ENCODE measurements at regions not wholly inside any gene's neighbourhood (a gene's known extent, or its start where the extent isn't known, plus 50 kb on each side); places are given as distances from the start of the nearest gene placed in this dataset.

GRCh38 chr5:147017621-147018020, 139.1 kb upstream of the PPP2R2B start:
- Histone ChIP-seq H3K36me3 (no peaks in the 10 kb centered on the region), H3K27me3 (no peaks in the 10 kb centered on the region), H3K4me1 (peaks cover 0 to 29% (median 22%) of the 10 kb centered on the region in 4 donors), H3K27ac (no peak overlapping the region), H3K9me3 (no peaks in the 10 kb centered on the region), H3K4me3 (no peak overlapping the region)
- intact Hi-C loops (cut with DNase I), result no loop called here
- no peak for TF ChIP-seq CTCF (IDR thresholded peaks at IDR 0.05)
- TF ChIP-seq POLR2A (IDR thresholded peaks at IDR 0.05), result no peak
- no peak for TF ChIP-seq POLR2AphosphoS5 (IDR thresholded peaks at IDR 0.05)
- TF ChIP-seq EP300 (IDR thresholded peaks at IDR 0.05), result no peak
- no peak for DNase-seq

- TF ChIP-seq POLR2A (IDR thresholded peaks at IDR 0.05) (no peak), EP300 (IDR thresholded peaks at IDR 0.05) (no peak), POLR2AphosphoS5 (IDR thresholded peaks at IDR 0.05) (no peak), CTCF (IDR thresholded peaks at IDR 0.05) (no peak)
- H3K4me1 ChIP-seq, result peaks cover 0 to 29% (median 22%) of the 10 kb centered on the region in 4 donors
- H3K4me3 ChIP-seq, result no peak overlapping the region
- no peaks in the 10 kb centered on the region for H3K36me3 ChIP-seq
- H3K27ac ChIP-seq, result no peak overlapping the region
- H3K27me3 ChIP-seq, result no peaks in the 10 kb centered on the region
- no peak for DNase-seq
- 38 to 64% methylated on average over 1 of the region's 1 CpG for WGBS, 2 donors
- intact Hi-C loops (cut with DNase I), result no loop called here
- no peaks in the 10 kb centered on the region for H3K9me3 ChIP-seq
These were observed 140.3 kb upstream of the PPP2R2B start for GRCh38 chr5:147018812-147019211.

- H3K9me3 ChIP-seq, result no peaks in the 10 kb centered on the region
- DNase-seq, result no peak
- no peak overlapping the region for H3K27ac ChIP-seq
- H3K27me3 ChIP-seq, result no peaks in the 10 kb centered on the region
- no peaks in the 10 kb centered on the region for H3K36me3 ChIP-seq
- 72 to 81% methylated on average over 4 of the region's 4 CpGs for WGBS, 2 donors
- intact Hi-C loops (cut with DNase I), result no loop called here
- H3K4me1 ChIP-seq, result no peaks in the 10 kb centered on the region
- no peak for TF ChIP-seq CTCF (IDR thresholded peaks at IDR 0.05)
- no peak for TF ChIP-seq EP300 (IDR thresholded peaks at IDR 0.05)
- no peak for TF ChIP-seq POLR2A (IDR thresholded peaks at IDR 0.05)
- TF ChIP-seq POLR2AphosphoS5 (IDR thresholded peaks at IDR 0.05), result no peak
- H3K4me3 ChIP-seq, result no peak overlapping the region
These were observed 158.2 kb upstream of the PPP2R2B start for GRCh38 chr5:147036691-147037245.

DNA sequence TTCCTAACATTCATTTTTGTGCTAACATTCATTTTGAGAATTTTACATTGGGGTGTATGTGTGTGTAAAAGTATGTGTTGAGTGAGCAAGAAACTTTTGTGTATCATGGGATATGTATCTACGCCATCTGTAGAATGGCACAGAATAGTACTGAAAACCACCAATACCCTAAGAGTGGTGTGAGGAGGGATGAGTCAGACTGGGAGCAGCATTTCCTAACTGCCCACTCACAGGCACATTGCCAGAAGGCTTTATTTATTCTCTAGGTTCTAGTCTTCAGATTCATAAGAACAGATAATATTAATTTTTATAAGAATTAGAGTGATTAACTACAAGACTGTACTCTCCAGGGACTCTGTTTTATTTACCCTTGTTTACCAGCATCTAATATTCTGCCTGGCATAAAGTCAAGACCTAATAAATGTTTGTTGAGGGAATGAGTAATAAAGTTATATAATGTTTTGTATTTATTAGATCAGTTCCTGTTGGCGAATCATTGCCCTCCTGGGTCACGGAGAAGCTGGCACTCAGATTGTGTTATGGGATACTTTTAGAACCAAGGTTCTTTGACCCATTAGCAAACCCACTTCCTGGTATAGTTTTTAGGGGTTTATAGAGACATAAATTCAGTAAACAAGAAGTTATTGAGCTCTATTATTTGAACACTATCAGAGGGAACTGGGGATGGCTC, 159.1 kb upstream of the PPP2R2B start:
- no peak for DNase-seq
- Histone ChIP-seq H3K27ac (no peak overlapping the region), H3K27me3 (no peaks in the 10 kb centered on the region), H3K4me1 (no peaks in the 10 kb centered on the region), H3K36me3 (no peaks in the 10 kb centered on the region), H3K9me3 (no peaks in the 10 kb centered on the region), H3K4me3 (no peak overlapping the region)
- no peak for TF ChIP-seq POLR2A (IDR thresholded peaks at IDR 0.05)
- no peak for TF ChIP-seq POLR2AphosphoS5 (IDR thresholded peaks at IDR 0.05)
- no peak for TF ChIP-seq EP300 (IDR thresholded peaks at IDR 0.05)
- no peak for TF ChIP-seq CTCF (IDR thresholded peaks at IDR 0.05)
- WGBS, 2 donors, result 40 to 79% methylated on average over 3 of the region's 3 CpGs
- intact Hi-C loops (cut with DNase I), result no loop called here
